Spleen (tissue), 11 donors: ENCODE measurements at regions not wholly inside any gene's neighbourhood (a gene's known extent, or its start where the extent isn't known, plus 50 kb on each side); places are given as distances from the start of the nearest gene placed in this dataset.

Experiments used
- DNase-seq: peaks from one replicate; pipeline ENCODE4 v3.0.0-alpha.2; 2020
- H3K27ac ChIP-seq, 8 donors: fragments of 200-600 bp; sonication (generic) in 7 of 8; 1 replicate in 4 of 8; 2 replicates in 4 of 8; pipeline versions ENCODE4 v1.5.0 to v1.8.0; 2016 to 2021; ENCODE audit warnings: inconsistent platforms in 4 of 8, mild to moderate bottlenecking in 4 of 8, moderate library complexity in 1 of 8
- H3K27me3 ChIP-seq, 7 donors: fragments of 200-600 bp; sonication (generic) in 6 of 7; replicated peaks in 1 of 7; 1 replicate in 4 of 7; 2 replicates in 3 of 7; pipeline versions ENCODE4 v1.5.0 to v1.8.0; 2016 to 2021; ENCODE audit warnings: inconsistent platforms in 3 of 7, mild to moderate bottlenecking in 1 of 7
- H3K36me3 ChIP-seq, 6 donors: fragments of 200-600 bp; sonication (generic) in 5 of 6; 1 replicate in 4 of 6; 2 replicates in 2 of 6; pipeline versions ENCODE4 v1.5.0 to v1.8.0; 2016 to 2021; ENCODE audit warnings: inconsistent platforms in 2 of 6
- H3K4me1 ChIP-seq, 6 donors: fragments of 200-600 bp; sonication (generic) in 5 of 6; 1 replicate in 3 of 6; 2 replicates in 3 of 6; pipeline versions ENCODE4 v1.5.0 to v1.8.0; 2016 to 2021; ENCODE audit warnings: inconsistent platforms in 3 of 6
- H3K4me3 ChIP-seq, 8 donors: fragments of 200-600 bp; sonication (generic) in 7 of 8; 1 replicate in 4 of 8; 2 replicates in 4 of 8; pipeline versions ENCODE4 v1.5.0 to v1.8.0; 2016 to 2021; ENCODE audit warnings: inconsistent platforms in 4 of 8, mild to moderate bottlenecking in 4 of 8, moderate library complexity in 2 of 8
- H3K9me3 ChIP-seq, 8 donors: fragments of 200-600 bp; sonication (generic) in 7 of 8; 1 replicate in 4 of 8; 2 replicates in 4 of 8; pipeline versions ENCODE4 v1.5.0 to v1.8.0; 2016 to 2021; ENCODE audit warnings: inconsistent platforms in 4 of 8
- CTCF ChIP-seq, 11 experiments: fragments of 200-600 bp in 7 of 11; fragments of 450-650 bp in 4 of 11; sonication (generic) in 4 of 11; IDR thresholded peaks in 8 of 11; conservative IDR thresholded peaks in 3 of 11; 1 replicate in 7 of 11; 2 replicates in 4 of 11; pipeline versions ENCODE4 v1.4.0 to v1.8.0; 2016 to 2021; ENCODE audit warnings: antibody characterized with exemption in 11 of 11, inconsistent platforms in 4 of 11, mild to moderate bottlenecking in 1 of 11
- POLR2A ChIP-seq, 3 donors: fragments of 450-650 bp; IDR thresholded peaks; one replicate each; pipeline ENCODE4 v1.5.1; 2017; ENCODE audit warnings: antibody characterized with exemption in 3 of 3, mild to moderate bottlenecking in 1 of 3
- POLR2AphosphoS5 ChIP-seq, 3 donors: sonication (generic); formaldehyde crosslinking; IDR thresholded peaks; one replicate each; pipeline ENCODE4 v1.5.1; 2017; ENCODE audit warnings: antibody characterized with exemption in 3 of 3
- WGBS, 5 donors: extraction: QIAGEN DNeasy Blood & Tissue Kit in 3 of 5; methylation state at CpG; one replicate each; pipeline versions ENCODE4 v1.1.5 to v1.1.7; 2013 to 2018; 5-methylcytosine and 5-hydroxymethylcytosine counted together
- intact Hi-C: fragments of 100-400 bp; cut with DNase I; formaldehyde crosslinking; loops from one replicate; pipeline ENCODE4 v1.15.0; 2023; ENCODE audit warnings: low total_unique reads
- donor health status: healthy with polysubstance abuse.
- donor health status: DM: no; HTN: no; CAD: no; lungs with moderate emphysema.
- donor health status: DM: no; HTN: no; CAD: no.
- donor health status: Bipolar disorder and iron deficiency.
- donor health status: healthy.
- donor health status: DM: no; HTN: no; CAD: no.
- donor health status: DM: yes; HTN: yes; CAD: no.

DNA sequence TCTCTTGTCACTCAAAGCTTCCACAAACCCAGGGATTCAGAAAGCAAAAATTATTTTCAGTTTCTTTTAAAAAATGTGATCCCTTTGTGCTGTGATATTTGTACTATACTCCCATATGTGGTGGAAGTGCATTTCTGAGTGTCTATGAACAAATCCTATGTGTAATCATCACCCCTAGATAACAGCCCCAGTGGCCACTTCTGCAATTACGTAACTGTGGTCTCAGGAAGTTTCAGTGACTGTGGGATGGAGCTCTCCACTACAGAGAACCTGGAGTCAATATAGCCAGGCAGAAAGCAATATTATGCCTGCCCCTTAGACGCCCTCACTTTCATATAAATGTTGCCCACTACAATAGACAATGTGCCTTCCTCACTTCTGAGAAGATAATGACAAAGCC, 1101.7 kb upstream of the GHITM start:
- H3K9me3 ChIP-seq: peaks cover 0 to 10% (median 0%) of the 10 kb centered on the region in 8 donors
- no peak for DNase-seq
- H3K27ac ChIP-seq: no peak overlapping the region
- no peaks in the 10 kb centered on the region for H3K36me3 ChIP-seq
- intact Hi-C loops: no loop called here
- H3K27me3 ChIP-seq: no peaks in the 10 kb centered on the region
- WGBS, 5 donors: 37 to 58% (median 55%) methylated on average over 2 of the region's 2 CpGs
- no peaks in the 10 kb centered on the region for H3K4me1 ChIP-seq
- no peak for TF ChIP-seq POLR2AphosphoS5 (IDR thresholded peaks at IDR 0.05)
- TF ChIP-seq POLR2A (IDR thresholded peaks at IDR 0.05): no peak
- TF ChIP-seq CTCF (IDR thresholded peaks at IDR 0.05 in 8 of 11, conservative IDR thresholded peaks at IDR 0.05 in 3 of 11): no peak
- no peak overlapping the region for H3K4me3 ChIP-seq

DNA sequence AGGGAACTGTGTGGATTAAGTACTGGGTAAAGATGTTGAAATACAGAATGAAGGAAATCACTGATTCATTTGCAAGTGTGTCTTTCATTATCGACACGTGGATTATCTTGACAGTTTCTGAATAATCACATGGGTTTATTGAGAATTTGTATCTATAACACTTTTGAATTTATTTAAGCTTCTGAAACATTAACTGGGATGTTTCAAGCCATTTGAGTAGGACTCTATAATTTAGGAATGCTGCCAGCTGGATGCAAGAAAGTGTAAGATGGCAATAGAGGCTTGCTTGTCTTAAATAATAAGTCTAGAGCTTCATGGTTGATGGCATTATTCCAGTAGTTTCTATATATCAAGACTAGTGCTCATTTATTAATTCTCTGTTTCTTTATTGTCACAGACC, 1100.7 kb upstream of the GHITM start:
- no peak for DNase-seq
- intact Hi-C loops: no loop called here
- WGBS, 5 donors: 75 to 88% (median 75%) methylated on average over 2 of the region's 2 CpGs

GRCh38 chr10:83045731-83046130, 1093.6 kb upstream of the GHITM start:
- WGBS, 5 donors: 63 to 90% (median 80%) methylated on average over 4 of the region's 4 CpGs
- TF ChIP-seq CTCF (IDR thresholded peaks at IDR 0.05 in 8 of 11, conservative IDR thresholded peaks at IDR 0.05 in 3 of 11): no peak
- TF ChIP-seq POLR2A (IDR thresholded peaks at IDR 0.05): no peak
- TF ChIP-seq POLR2AphosphoS5 (IDR thresholded peaks at IDR 0.05): no peak
- intact Hi-C loops: no loop called here
- no peaks in the 10 kb centered on the region for H3K27me3 ChIP-seq
- no peaks in the 10 kb centered on the region for H3K4me1 ChIP-seq
- no peak overlapping the region for H3K27ac ChIP-seq
- no peak for DNase-seq
- no peak overlapping the region for H3K4me3 ChIP-seq
- H3K36me3 ChIP-seq: no peaks in the 10 kb centered on the region
- no peaks in the 10 kb centered on the region for H3K9me3 ChIP-seq

More for the DNA sequence above, 1100.7 kb upstream of the GHITM start:
- TF ChIP-seq CTCF (IDR thresholded peaks at IDR 0.05 in 8 of 11, conservative IDR thresholded peaks at IDR 0.05 in 3 of 11): no peak
- no peak for TF ChIP-seq POLR2AphosphoS5 (IDR thresholded peaks at IDR 0.05)
- no peak for TF ChIP-seq POLR2A (IDR thresholded peaks at IDR 0.05)
- no peak overlapping the region for H3K27ac ChIP-seq
- no peaks in the 10 kb centered on the region for H3K36me3 ChIP-seq
- H3K9me3 ChIP-seq: peaks cover 0 to 10% (median 0%) of the 10 kb centered on the region in 8 donors
- H3K27me3 ChIP-seq: no peaks in the 10 kb centered on the region
- H3K4me1 ChIP-seq: no peaks in the 10 kb centered on the region
- H3K4me3 ChIP-seq: no peak overlapping the region

DNA sequence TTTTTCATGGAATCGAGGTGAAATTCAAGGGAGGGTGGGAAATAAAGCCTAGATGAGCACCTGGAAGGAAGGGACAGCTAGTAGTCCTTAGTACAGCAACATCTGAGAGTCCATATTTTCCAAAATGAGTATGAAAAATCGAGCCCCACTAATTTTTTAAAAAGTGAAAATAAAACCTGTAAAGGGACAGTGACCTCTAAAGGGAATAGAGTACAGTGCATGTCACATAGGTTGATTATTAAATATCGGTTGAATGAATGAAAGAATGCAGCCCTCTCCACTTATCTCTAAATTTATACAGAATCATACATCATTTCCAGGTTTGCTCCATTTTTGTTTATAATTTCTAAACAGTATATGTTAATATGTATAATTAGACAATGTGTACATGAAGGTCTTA, 1088.5 kb upstream of the GHITM start:
- H3K36me3 ChIP-seq: no peaks in the 10 kb centered on the region
- DNase-seq: no peak
- WGBS, 5 donors: 58 to 72% (median 62%) methylated on average over 3 of the region's 3 CpGs
- H3K4me3 ChIP-seq: no peak overlapping the region
- no peaks in the 10 kb centered on the region for H3K4me1 ChIP-seq
- no peak for TF ChIP-seq POLR2AphosphoS5 (IDR thresholded peaks at IDR 0.05)
- TF ChIP-seq POLR2A (IDR thresholded peaks at IDR 0.05): no peak
- no peak for TF ChIP-seq CTCF (IDR thresholded peaks at IDR 0.05 in 8 of 11, conservative IDR thresholded peaks at IDR 0.05 in 3 of 11)
- intact Hi-C loops: no loop called here
- no peaks in the 10 kb centered on the region for H3K9me3 ChIP-seq
- no peaks in the 10 kb centered on the region for H3K27me3 ChIP-seq
- no peak overlapping the region for H3K27ac ChIP-seq
